ENCODE measurements at regions not wholly inside any gene's neighbourhood (a gene's known extent, or its start where the extent isn't known, plus 50 kb on each side); places are given as distances from the start of the nearest gene placed in this dataset.

DNA sequence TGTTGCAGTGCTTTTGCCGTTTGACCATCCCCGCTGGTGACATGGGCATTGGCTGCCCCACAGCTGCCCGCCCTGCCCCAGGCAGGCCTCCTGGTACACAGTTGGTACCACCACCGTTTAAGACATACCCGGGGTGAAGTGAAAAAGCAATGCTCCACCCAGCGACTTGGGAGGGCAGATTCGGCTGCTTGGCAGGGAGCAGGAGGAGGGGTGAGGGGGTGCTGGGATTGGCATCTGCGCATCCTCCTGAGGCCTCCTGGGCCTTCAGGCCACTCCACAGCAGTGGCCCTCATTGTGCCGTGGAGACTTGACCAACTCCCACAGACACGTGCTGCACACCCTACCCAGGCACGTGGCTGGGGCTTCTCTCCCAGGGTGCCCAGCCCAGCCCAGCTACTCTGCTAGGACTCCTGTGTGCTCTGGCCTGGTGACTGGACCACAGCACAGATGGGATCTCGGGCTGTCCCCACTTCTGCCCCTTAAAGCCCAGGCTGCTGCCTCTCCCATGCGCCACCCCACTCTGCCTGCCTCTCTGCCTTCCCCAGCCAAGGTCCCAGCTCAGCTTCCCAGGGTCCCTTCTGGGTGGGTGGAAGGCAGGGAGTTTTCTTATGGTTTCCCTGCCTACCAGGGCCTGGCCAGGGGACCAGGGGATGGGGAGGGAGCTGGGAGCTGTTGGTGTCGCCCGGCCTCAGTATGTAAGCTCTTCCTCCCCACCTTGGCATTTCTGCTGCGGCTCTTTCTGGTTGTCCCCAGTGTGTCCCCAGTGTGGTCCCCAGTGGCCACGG is 157.0 kb upstream of the HS6ST1 start:
- DNase-seq, result no peak

DNA sequence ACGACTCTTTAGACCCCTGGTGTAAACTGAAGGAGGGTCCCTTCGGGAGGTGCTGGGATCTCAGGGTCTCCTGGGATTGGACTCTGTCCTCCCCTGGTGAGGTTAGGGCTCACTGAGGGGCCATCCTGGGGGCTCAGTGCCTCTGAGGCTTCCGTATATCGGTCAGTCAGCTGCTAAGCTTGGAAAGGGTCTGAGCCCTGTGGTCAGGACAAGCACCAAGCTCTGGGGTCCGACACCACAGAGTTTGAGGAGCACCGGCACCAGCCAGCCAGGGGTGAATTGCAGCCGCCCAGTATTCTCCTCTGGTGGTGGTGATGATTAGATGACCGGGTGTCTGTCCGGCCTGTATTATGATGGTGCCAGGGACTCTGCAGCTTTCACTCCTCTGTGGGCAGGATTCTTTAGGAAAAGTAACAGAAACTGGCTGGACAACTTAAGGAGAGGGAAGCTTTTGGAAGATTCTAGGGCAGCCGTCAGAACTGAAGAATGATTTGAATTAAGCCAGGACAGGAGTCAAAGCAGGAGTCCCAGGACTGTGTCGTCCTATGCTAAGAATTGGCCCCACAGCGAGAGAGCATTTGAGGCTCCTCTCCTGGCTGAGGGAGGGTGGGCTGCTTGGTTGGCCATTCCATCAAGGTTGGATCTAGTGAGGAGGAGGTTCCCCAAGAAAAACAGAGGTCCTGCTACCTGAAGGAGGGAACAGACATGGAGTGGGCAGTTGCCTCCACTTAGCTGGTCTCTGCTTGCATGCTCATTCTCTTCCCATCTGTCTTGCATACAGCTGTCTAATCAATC is 158.6 kb upstream of the HS6ST1 start:
- DNase-seq, result no peak

DNA sequence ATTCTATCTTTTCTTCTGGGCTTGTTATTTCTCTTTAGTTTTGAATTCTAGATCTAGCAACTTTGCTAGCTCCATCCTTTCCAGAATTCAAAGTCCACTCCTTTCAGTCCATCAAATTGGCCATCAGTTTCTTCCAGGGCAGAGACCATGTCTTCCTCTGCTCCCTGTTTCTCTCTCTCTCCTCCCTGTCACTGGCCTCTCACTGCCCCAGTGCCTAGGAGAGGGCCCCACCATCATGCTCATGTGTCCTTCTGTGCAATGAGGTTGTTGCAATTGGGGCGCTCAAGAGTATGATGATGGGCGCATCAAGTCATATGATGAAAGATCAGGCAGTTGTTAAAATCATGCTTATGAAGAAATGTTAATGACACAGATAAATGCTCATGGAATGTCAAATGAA is 159.2 kb upstream of the HS6ST1 start:
- DNase-seq, result no peak

DNA sequence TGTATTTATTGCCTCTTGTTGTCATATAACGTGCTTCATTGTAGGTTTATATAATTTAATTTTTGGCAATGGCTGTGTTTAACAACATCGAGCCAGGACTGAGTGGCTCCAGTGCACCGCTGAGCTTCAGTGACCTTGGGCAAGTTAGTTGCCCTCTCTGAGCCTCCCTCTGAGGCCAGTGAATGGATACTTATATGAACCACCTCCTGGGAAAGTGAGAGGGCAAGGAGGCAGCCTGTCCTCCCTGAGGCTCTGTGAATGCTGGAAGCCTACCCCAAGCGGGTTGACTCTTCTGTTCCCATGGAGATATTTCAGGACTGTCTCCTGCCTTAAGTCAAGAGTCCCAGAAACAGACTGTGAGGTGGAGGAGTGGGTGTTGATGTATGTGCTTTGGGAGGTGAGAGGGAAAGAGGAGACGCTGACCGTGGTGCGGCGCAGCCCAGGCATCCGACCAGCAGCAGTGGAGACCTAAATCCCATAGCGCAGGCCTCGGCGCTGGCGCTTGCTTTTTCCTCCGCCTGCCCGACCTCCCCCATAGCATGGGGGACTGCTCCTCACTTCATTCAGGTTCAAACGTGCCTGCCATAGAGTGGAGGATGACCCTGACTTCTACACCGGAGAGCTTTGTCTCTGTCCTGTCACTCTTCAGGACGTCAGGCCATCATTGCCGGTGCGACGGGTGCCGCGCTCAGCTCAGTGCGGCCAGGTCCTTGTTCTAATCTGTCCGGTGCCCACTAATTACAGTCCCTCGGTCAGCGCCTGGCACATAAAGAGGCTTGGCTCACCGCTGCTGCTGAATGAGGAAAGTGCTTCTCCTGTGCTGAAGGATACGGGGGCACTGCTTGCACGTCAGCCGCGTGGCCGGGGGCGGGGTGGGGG is 167.3 kb upstream of the HS6ST1 start:
- DNase-seq, result no peak

DNA sequence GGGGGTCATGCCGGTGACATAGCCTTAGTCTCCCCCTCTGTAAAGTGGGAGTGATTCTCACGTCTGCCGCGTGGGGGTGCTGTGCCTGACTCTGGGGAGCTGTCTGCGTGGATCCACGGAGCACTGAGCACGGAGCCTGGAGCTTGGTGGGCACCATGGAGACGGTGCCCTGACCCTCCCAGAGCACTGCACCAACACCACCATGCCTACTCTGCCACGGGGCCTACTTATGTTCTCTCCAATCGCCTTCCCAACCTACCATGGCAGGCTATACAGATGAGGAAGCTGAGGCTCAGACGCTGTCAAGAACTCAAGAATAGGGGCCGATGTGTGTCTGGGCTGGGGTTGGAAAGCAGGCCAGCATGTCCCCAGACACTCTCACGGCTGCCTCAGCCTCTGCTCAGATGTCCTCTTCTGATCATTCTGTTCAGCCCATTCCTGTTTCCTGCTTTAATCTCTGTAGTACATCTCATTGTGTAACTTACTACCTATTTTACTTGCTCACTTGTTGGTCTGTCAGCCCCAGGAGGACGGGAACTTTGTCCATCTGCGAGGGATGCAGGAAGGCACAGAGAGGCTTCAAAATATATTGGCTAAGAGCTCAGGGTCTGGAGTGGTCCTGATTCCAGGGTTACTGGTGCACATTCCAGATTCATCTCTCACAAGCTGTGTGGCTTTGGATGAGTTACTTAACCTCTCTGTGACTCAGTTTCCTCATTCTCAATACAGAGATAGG is 168.1 kb upstream of the HS6ST1 start:
- no peak for DNase-seq

DNA sequence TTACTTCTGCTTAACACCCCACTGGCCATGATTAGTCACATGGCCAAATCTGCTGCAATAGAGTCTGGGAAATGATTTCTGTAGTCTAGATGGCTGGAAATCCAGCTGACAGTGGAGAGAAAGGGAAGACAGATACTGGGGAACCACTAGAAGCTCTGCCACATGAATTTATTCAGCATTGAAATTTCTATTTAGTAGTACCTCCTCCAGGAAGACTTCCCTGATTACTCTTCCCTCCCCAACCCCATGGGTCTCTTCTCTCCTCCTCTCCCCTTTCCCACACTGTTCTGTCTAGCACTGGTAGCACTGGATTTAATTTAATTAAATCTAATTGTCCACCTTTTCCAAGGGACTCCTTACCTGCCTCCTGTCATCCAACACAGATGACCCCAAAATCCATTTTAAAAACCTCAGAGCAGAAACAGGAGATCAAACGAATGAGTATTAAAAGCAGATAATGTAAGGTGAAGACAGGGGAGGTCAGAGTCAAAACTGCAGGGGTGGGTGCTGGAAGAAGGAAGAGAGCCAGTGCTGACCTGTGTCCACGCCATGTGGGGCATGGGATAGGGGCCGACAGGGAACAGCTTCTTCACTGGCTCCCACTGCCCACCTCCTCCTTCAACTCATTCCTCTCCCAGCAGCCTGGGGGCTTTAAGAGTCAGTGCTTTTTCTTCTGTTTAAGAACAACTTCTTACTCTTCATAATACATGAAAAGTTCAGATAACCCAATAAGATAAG is 169.2 kb upstream of the HS6ST1 start:
- DNase-seq, result no peak

DNA sequence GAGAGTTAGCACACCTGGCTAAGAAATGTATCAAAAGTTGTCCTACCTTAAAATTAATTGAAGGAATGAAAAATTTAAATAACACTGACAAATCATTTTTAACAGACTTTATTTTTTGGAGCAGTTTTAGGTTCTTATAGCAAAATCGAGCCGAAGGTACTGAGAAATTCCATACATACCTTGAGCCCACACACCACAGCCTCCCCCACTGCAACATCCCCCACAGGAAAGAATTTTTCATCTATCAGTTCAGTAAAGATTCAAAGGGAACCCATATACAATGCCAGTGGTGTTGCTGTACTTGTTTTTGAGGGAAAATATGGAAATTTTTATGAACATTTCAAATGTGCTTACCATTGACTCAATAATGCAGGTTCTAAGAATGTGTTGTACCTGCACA is 169.8 kb upstream of the HS6ST1 start:
- no peak for DNase-seq

DNA sequence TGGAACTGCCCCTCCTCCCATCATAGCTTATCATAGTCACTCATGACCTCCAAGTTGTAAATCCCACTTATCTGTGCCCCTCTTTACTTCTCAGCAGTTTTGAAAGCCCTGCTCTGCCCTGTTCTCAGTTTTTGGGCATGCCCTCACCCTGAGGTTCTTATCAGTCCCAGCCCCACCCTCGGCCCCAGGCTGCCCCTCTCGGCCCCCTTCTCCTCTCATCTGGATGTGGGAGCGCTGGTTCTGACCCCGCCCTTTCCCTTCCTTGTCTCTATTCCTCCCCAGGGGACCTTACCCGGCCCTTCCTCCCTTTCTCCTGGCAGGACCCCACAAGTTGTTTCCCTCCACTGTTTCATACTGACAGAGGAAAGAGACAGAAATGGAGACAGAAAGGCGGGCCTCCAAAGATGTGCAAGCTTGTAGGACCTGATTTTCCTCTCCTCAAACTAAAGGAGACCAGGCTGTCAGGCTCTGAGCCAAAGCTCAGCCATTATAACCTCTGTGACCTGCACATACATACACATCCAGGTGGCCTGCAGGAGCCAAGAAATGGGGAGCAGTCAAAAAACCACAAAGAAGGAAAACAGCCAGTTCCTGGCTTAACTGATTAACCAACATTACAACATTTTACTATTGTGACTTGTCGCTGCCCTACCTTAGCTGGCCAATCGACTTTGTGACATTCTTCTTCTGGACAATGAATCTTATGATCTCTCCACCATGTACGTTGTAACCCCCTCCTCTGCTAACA is 171.0 kb upstream of the HS6ST1 start:
- no peak for DNase-seq

DNA sequence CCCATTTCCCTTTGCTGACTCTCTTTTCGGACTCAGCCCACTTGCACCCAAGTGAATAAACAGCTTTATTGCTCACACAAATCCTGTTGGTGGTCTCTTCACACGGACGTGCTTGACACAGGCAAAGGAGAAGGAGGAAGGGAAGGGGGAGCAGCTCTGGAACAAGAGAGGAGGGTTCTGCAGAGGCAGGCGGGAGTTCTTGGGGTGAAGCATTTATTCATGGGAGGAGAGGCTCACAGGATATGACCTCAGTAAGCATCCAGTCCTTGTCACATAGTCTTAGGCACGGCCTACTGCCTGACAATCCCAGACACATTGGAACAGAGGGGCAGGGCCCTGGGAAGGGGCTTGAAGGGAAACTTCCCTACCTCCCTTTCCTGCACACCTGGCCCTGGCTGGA is 171.7 kb upstream of the HS6ST1 start:
- DNase-seq, result no peak

DNA sequence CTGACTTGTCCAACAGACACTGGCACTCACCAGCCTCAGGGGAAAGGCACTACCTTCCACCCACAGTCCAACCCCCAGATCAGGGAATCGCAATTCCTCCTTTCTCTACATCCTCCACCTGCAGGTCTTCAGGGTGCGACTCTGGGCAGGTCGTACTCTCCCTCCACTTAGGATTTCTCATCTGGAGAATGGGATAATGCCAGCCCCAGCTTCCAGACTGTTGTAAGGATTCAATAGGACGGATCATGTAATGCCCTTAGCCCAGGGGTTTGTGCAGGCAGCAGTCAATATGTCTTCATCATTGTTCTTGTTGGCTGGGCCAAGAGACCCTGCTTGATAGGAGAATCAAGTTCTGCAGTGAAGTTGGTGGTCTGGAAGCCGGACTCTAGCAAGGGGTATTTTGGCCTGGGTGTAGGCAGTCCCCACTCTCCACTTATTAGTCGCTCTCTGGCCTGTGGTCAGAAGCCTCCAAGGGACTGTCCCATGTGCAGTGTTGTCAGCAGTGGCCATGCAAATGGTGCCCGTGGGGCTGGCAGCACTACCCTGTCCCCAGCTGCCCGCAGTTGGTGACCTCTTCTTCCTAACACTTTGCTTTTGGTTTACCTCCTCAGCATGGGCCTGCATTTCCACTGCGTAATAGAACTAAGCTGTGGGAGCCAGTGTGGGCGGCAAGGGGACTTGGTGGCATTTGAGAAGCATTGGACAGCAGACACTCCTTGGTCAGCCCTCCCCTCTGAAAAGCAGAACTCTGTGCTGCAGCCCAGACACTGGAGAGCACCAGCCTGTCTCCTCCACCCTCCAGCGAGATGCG is 172.4 kb upstream of the HS6ST1 start:
- no peak for DNase-seq

DNA sequence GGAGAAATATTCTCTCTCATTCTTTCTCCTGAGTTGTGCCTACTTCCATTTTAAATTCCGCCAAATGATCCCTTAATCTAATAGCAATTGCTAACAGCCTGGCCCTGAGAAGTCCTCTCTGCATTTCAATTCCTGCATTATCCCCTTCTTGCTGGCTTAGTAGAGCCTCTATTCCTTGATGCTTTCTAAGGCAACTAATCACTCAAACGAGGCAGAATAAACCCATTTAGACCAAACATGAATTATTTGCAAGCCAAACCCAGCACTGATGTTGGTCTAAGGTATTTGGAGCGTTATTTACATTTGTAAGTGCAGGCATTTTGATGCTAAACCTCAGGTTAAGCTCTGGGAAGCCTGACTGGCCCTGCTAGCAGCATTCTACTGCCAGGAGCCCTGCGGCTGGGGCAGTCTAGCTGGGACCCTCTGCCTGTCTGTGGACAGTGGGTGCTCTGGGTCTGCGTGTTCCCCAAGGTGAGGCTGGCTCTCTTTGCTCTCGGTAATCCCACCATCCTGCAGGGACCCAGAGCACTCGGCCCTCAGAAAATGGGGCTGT is 173.1 kb upstream of the HS6ST1 start:
- no peak for DNase-seq

DNA sequence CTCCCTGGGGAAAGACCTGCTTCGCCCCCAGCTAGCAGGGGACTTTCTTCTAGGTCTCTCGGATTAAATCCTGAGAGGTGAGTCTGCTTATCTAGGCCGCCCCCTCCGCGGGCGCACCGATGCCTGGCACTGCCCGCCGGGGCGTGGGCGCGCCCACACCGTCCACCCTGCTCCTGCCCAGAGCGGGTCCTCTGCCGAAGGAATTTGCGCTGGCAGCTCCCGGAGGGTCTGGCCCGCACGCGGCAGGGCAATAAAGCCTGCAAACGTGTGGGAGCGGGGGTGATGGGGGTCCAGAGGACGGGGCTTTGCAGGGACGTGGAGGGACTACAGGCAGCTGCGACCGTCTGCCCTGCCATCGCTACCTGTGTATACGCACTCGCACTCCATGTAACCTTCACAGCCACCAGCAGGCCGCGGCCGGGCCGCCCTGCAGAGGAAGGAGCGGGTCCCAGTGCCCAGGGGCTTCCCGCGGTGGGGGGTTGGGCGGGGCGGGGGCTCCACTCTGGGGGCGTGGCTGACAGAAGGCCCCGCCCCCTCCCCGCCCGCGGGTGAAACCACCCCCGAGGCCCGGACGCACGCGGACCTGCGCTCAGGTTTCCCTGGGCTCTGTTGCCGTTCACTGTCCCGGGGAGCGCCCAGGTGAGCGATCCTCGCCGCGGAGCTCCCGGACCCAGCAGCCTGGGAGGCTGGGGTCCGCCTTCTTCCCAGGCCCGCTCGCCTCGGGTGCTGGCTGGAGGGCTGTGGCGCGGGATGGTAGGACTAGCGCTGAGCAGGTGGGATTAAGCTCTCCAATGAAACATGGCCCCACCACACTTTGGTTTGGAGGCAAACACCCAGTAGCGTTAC is 174.5 kb upstream of the HS6ST1 start:
- DNase-seq, result no peak

DNA sequence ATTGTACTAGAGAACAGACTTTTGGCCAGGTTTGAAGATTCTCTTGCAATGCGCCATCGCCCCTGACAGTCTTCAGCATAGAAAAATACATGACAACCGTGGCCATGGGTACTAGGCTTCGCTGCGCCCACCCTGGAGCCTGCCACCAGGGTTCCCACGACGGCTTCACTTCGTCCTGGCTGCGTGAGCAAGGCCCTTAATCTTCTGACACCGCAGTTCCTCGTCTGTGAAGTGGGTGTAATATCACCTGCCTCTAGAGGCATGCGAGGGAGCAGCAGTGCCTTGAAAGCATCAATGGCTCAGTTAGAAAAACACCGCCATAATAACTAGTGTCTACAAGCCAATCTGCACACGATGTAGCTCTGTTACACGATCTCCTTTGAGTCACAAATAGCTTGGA is 175.2 kb upstream of the HS6ST1 start:
- no peak for DNase-seq

DNA sequence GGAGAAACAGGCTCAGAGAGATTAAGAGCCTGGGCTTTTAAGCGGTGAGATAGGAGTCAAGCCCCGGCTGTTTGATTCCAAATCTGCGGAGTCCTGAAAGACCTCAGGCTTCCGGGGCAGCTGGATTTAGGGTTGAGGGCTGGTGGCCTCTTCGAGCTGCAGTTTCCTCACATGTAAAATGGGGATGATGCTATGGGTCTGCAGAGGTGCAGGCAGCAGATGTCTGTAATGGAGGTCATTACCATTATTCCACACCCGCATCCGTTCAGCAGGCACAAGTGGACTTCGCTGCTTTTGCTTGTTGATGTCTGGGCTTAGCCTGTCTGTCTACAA is 175.6 kb upstream of the HS6ST1 start:
- no peak for DNase-seq

DNA sequence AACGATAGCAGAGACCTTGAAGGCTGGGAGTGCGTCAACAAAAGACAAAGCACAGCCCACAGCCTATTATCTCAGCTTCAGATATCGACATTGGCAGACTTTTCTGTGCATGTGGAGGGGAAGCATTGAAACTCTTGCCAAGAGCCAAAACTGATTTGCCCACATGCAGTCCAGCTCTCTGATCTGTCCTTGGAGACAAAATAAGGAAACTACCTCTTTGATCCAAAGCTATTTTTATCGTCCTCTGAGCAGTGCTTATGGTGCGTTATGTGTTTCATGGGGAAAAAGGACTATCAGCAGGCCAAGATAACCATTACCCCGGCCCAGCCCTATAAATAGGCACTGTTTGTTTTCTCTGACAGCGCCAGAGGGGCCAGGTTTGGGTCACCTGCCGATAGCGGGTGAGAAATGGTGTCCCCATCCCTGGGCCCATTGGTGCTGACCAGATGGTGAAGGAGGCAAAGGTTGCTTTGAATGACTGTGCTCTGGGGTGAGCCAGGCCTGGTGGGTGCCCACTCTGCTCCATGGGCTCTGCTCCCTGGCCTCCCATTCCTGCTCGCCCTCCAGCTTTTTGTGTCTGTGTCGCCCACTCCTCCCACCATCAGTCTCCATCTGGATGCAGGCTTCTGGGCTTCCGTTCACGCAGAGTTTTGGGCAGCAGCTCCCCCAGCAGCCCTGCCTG is 176.1 kb upstream of the HS6ST1 start:
- no peak for DNase-seq

DNA sequence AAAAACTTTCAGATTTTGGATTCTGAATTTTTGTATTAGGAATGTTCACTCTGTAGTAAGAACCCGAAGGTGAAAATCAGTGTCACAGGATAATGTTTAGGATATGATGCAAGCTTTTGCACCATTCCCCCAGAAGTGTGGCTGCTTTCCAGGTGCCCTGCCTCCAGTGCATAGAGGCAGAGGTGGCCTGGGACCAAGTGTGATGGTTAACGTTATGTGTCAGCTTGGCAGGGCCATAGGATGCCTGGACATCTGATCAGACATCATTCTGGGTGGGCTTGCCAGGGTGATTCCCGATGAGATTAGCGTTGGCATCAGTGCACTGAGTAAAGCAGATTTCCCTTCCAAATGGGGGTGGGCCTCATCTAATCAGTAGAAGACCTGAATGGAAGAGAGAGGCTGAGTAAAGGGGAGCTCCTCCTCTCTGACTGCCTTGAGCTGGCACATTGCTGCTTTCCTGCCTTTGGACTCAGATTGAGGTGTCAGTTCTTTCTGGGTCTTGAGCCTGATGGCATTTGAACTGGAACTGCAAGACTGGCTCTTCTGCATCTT is 177.4 kb upstream of the HS6ST1 start:
- DNase-seq, result no peak

DNA sequence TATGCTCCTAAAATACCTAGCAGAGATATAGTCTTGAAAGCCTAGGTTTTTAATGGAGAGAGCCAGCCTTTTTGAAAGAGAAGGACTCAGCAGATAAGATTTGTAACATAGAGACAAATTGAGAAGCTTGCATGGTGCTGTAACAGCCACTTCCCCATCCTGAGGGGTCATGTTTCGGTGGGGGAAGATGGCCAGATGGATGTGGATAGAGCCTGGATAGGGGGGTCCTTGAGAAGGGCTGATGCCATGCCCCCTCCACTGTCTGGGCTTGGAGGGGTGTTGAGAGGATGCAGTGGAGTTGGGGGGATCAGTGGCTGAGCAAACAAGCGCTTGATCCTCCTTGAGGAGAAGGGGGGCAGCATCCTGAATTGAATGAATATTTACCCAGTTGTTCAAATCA is 178.0 kb upstream of the HS6ST1 start:
- DNase-seq, result no peak

DNA sequence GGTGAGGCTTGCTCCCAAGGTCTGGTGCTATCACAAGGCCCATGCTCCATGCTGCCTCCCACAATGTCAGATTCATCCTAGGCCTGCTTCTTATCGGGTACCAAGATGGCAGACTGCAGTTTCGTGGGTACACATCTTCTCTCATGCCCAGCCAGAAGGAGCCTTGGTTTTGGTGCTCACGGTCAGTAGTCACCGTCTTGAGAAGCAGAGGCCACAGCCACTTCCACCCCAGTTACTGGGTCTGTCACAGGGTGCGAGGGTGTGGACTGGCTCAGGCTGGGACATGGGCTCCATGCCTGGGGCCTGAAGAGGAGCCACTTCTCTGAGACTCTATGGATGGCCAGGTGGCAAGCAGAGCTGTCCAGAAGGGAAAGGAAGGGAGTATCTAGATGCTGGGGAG is 178.8 kb upstream of the HS6ST1 start:
- no peak for DNase-seq
